PC-3 (cell line): ENCODE measurements at regions not wholly inside any gene's neighbourhood (a gene's known extent, or its start where the extent isn't known, plus 50 kb on each side); places are given as distances from the start of the nearest gene placed in this dataset.

ENCODE experiments used
- ATAC-seq: fragments of 200-7000 bp; cut with Tn5 transposase; 2 replicates; pipeline ENCODE4 v1.9.1; 2020; ENCODE audit warnings: mild to moderate bottlenecking, moderate library complexity
- BruUV-seq: library from RNA; stranded (reverse); fragments of 400-500 nt; replicated peaks from 2 replicates; lab custom pipeline; 2021; lab: Mats Ljungman, UMichigan
- CTCF ChIA-PET: fragments of 300-600 bp; sonication (Branson Sonifier 250); formaldehyde crosslinking; loops from one replicate; lab custom pipeline; 2022; ENCODE audit warnings: antibody characterized with exemption; lab: Charles Lee
- POLR2A ChIA-PET: fragments of 300-600 bp; sonication (Branson Sonifier 250); formaldehyde crosslinking; loops from one replicate; lab custom pipeline; 2022; ENCODE audit warnings: antibody characterized with exemption; ENCODE audit not compliant: unreplicated experiment; lab: Charles Lee
- DNase-seq: peaks from one replicate; pipeline ENCODE4 v3.0.0-alpha.2; 2015
- H2AFZ ChIP-seq: fragments of 300-600 bp; sonication (generic); 2 replicates; pipeline ENCODE4 v1.6.0; 2016; ENCODE audit warnings: antibody characterized with exemption, low read length
- H3F3A ChIP-seq: fragments of 300-600 bp; sonication (generic); one replicate; pipeline ENCODE4 v1.6.0; 2017; ENCODE audit warnings: antibody characterized with exemption, low read length, control low read depth, mild to moderate bottlenecking; ENCODE audit not compliant: unreplicated experiment
- H3K27ac ChIP-seq: fragments of 300-600 bp; sonication (generic); 2 replicates; pipeline ENCODE4 v1.5.1; 2016; ENCODE audit warnings: mild to moderate bottlenecking, low read length
- H3K27me3 ChIP-seq: fragments of 300-600 bp; sonication (generic); 2 replicates; pipeline ENCODE4 v1.6.1; 2016; ENCODE audit warnings: low read length, mixed read lengths
- H3K36me3 ChIP-seq: fragments of 300-600 bp; sonication (generic); 2 replicates; pipeline ENCODE4 v1.6.1; 2016; ENCODE audit warnings: low read depth, mixed run types, low read length, mixed read lengths
- H3K4me1 ChIP-seq: fragments of 300-600 bp; sonication (generic); 2 replicates; pipeline ENCODE4 v1.5.1; 2016; ENCODE audit warnings: low read length; ENCODE audit not compliant: insufficient read depth
- H3K4me2 ChIP-seq: fragments of 300-600 bp; sonication (generic); 2 replicates; pipeline ENCODE4 v1.6.0; 2016; ENCODE audit warnings: low read length
- H3K4me3 ChIP-seq: fragments of 300-600 bp; sonication (generic); 2 replicates; pipeline ENCODE4 v1.5.1; 2016; ENCODE audit warnings: mild to moderate bottlenecking, low read length, mixed read lengths
- H3K79me2 ChIP-seq: fragments of 300-600 bp; sonication (generic); 2 replicates; pipeline ENCODE4 v1.6.1; 2017; ENCODE audit warnings: low read length, mixed read lengths
- H3K9ac ChIP-seq: fragments of 300-600 bp; sonication (generic); 2 replicates; pipeline ENCODE4 v1.6.0; 2016; ENCODE audit warnings: mild to moderate bottlenecking, low read length
- H3K9me2 ChIP-seq: fragments of 300-600 bp; sonication (generic); replicated peaks from 2 replicates; pipeline ENCODE4 v1.6.1; 2016; ENCODE audit warnings: mixed run types, low read length, mixed read lengths
- H3K9me3 ChIP-seq: fragments of 300-600 bp; sonication (generic); 2 replicates; pipeline ENCODE4 v1.6.1; 2016; ENCODE audit warnings: low read length, mixed read lengths
- H4K20me1 ChIP-seq: fragments of 300-600 bp; sonication (generic); 2 replicates; pipeline ENCODE4 v1.6.1; 2016; ENCODE audit warnings: low read length, mixed read lengths
- CTCF ChIP-seq: fragments of 300-600 bp; sonication (generic); conservative IDR thresholded peaks from 2 replicates; pipeline ENCODE4 v1.5.1; 2017; ENCODE audit warnings: antibody characterized with exemption, low read depth, mild to moderate bottlenecking, low read length
- EZH2 ChIP-seq: fragments of 300-600 bp; sonication (generic); IDR thresholded peaks from one replicate; pipeline ENCODE4 v1.6.1; 2017; ENCODE audit warnings: antibody characterized with exemption, mild to moderate bottlenecking, low read length; ENCODE audit not compliant: unreplicated experiment
- EZH2phosphoT487 ChIP-seq: fragments of 300-600 bp; sonication (generic); IDR thresholded peaks from 2 replicates; pipeline ENCODE4 v1.6.1; 2018; ENCODE audit warnings: mild to moderate bottlenecking, antibody characterized with exemption, low read length, borderline replicate concordance
- intact Hi-C: fragments of 100-400 bp; cut with micrococcal nuclease; formaldehyde crosslinking; loops from 2 replicates; pipeline ENCODE4 v1.9.0; 2023

DNA sequence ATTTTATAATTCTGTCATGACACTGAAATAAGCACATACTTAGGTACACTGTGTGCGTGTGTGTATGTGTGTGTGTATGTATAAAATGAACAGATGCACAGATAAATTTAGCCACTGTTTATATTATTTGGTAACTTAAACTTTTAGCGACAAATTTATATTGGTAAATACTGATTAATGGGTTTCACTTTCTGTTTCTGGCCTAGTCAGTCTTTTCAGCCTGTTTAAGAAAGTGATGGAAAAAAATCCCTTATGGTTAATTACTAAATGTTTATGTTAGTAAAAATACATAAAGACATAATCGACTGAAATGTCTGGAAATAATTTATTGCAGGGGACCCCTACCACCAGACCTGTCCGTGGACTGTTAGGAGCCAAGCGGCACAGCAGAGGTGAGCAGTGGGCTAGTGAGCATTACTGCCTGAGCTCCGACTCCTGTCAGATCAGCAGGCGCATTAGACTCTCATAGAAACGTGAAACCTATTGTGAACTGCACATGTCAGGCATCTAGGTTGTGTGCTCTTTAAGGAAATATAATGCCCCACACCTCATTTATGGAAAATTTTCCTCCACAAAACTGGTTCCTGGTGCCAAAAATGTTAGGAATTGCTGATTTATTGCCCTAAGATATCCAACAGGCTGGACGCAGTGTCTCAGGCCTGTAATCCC is 717.4 kb downstream of the SI start:
- ChIA-PET CTCF (interaction anchor here (0.6 kb wide), 1 partner anchor 196 kb away, joined by 3 read pairs; no protein-coding TSS in a partner anchor), POLR2A (no interaction called here)
- ATAC-seq, result no peak
- Histone ChIP-seq H3K4me1 (no peaks in the 10 kb centered on the region), H3K9me2 (no peaks in the 10 kb centered on the region), H3K79me2 (no peaks in the 10 kb centered on the region), H3K36me3 (no peaks in the 10 kb centered on the region), H3K4me2 (peak overlapping the region; percentile 44; the same call in 1 of the 2 replicates), H3K27ac (no peak overlapping the region), H3K9me3 (no peaks in the 10 kb centered on the region), H2AFZ (peak overlapping the region; percentile 51), H3K27me3 (no peaks in the 10 kb centered on the region), H4K20me1 (no peaks in the 10 kb centered on the region), H3K9ac (no peak overlapping the region), H3K4me3 (peak overlapping the region; percentile 45; the same call in 1 of the 2 replicates), H3F3A (no peaks in the 10 kb centered on the region)
- BruUV-seq, result no TSS peak
- no peak for DNase-seq
- intact Hi-C loops, result no loop called here
- TF ChIP-seq EZH2phosphoT487 (no peak), EZH2 (no peak), CTCF (no peak)

DNA sequence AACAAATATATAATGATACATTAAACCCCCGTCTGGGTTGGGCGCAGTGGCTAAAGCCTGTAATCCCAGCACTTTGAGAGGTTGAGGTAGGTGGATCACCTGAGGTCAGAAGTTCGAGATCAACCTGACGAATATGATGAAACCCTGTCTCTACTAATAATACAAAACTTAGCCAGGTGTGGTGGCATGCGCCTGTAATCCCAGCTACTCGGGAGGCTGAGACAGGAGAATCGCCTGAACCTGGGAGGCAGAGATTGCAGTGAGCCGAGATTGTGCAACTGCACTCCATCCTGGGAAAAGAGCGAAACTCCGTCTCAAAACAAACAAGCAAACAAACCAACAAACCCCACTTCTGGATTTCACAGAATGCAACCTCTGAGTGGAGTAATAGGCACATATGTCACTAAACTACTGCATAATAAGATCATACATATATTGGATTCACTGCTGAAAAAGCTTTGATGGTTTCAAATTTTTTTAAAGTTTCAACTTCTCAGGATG is 718.2 kb downstream of the SI start:
- no TSS peak for BruUV-seq
- H3K4me2 ChIP-seq, result peak overlapping the region; percentile 44; the same call in 1 of the 2 replicates
- CTCF ChIA-PET, result no interaction called here

More for the DNA sequence above, 718.2 kb downstream of the SI start:
- Histone ChIP-seq H3K4me1 (no peaks in the 10 kb centered on the region), H3K9me2 (no peaks in the 10 kb centered on the region), H3K4me3 (peak overlapping the region; percentile 45; the same call in 1 of the 2 replicates), H3K79me2 (no peaks in the 10 kb centered on the region), H3K9me3 (no peaks in the 10 kb centered on the region), H3K27ac (no peak overlapping the region), H2AFZ (peak overlapping the region; percentile 51), H3F3A (no peaks in the 10 kb centered on the region), H3K27me3 (no peaks in the 10 kb centered on the region), H3K36me3 (no peaks in the 10 kb centered on the region), H4K20me1 (no peaks in the 10 kb centered on the region), H3K9ac (no peak overlapping the region)
- ATAC-seq, result no peak
- TF ChIP-seq EZH2phosphoT487 (no peak), EZH2 (no peak), CTCF (no peak)
- DNase-seq, result no peak
- POLR2A ChIA-PET, result no interaction called here
- intact Hi-C loops, result no loop called here
